SU-DHL-6 (cell line): ENCODE measurements at regions not wholly inside any gene's neighbourhood (a gene's known extent, or its start where the extent isn't known, plus 50 kb on each side); places are given as distances from the start of the nearest gene placed in this dataset.

Source experiments
- H2AFZ ChIP-seq: fragments of 200-600 bp; sonication (generic); 2 replicates; pipeline ENCODE4 v1.6.1; 2014; ENCODE audit warnings: low read depth, mild to moderate bottlenecking, moderate library complexity, mixed read lengths, antibody characterized with exemption, low read length; ENCODE audit not compliant: severe bottlenecking
- H3F3A ChIP-seq: fragments of 200-600 bp; shearing (Covaris generic); 2 replicates; pipeline ENCODE4 v1.6.0; 2016; ENCODE audit warnings: antibody characterized with exemption, mild to moderate bottlenecking; ENCODE audit not compliant: insufficient read depth
- H3K27ac ChIP-seq: fragments of 200-600 bp; sonication (generic); 2 replicates; pipeline ENCODE4 v1.5.1; 2016; ENCODE audit warnings: low read depth, mild to moderate bottlenecking, low read length, moderate library complexity, mixed read lengths
- H3K27me3 ChIP-seq: fragments of 200-600 bp; sonication (generic), shearing (Covaris generic); 2 replicates; pipeline ENCODE4 v1.6.0; 2014; ENCODE audit warnings: mild to moderate bottlenecking, low read length
- H3K36me3 ChIP-seq: fragments of 200-600 bp; sonication (generic); 2 replicates; pipeline ENCODE4 v1.6.1; 2014; ENCODE audit warnings: mild to moderate bottlenecking, low read length, mixed read lengths
- H3K4me2 ChIP-seq: fragments of 300-600, 200-600 bp; shearing (Covaris generic), sonication (generic); 2 replicates; pipeline ENCODE4 v1.6.0; 2014; ENCODE audit warnings: low read length, low read depth, mild to moderate bottlenecking; ENCODE audit not compliant: poor library complexity, severe bottlenecking
- H3K4me3 ChIP-seq: fragments of 200-600 bp; sonication (generic); 2 replicates; pipeline ENCODE4 v1.5.1; 2014; ENCODE audit warnings: antibody characterized with exemption, low read length, mild to moderate bottlenecking, mixed read lengths; ENCODE audit not compliant: insufficient read depth, poor library complexity, severe bottlenecking
- H3K79me2 ChIP-seq: fragments of 200-600 bp; sonication (generic); 2 replicates; pipeline ENCODE4 v1.6.1; 2014; ENCODE audit warnings: mild to moderate bottlenecking, low read length, moderate library complexity; ENCODE audit not compliant: insufficient read depth
- H3K9ac ChIP-seq: fragments of 200-600 bp; sonication (generic); 2 replicates; pipeline ENCODE4 v1.7.0; 2014; ENCODE audit warnings: mild to moderate bottlenecking, low read length
- H3K9me2 ChIP-seq: fragments of 200-600 bp; sonication (generic); replicated peaks from 2 replicates; pipeline ENCODE4 v1.6.1; 2014; ENCODE audit warnings: low read length; ENCODE audit not compliant: insufficient read depth
- H3K9me3 ChIP-seq: fragments of 200-600 bp; sonication (generic); 2 replicates; pipeline ENCODE4 v1.6.1; 2014; ENCODE audit warnings: low read length, mixed read lengths; ENCODE audit not compliant: insufficient read depth
- H4K20me1 ChIP-seq: fragments of 200-600 bp; sonication (generic); 2 replicates; pipeline ENCODE4 v1.6.1; 2014; ENCODE audit warnings: low read depth, mild to moderate bottlenecking, antibody characterized with exemption, low read length, moderate library complexity, mixed read lengths
- EZH2phosphoT487 ChIP-seq: fragments of 200-600 bp; sonication (generic), shearing (Covaris generic); conservative IDR thresholded peaks from 2 replicates; pipeline ENCODE4 v1.6.1; 2018; ENCODE audit warnings: mild to moderate bottlenecking, antibody characterized with exemption, low read length, moderate library complexity, mixed read lengths
- TF ChIP-seq, protein P1 (sequence below): fragments of 200-600 bp; sonication (generic); IDR thresholded peaks from one replicate; pipeline ENCODE4 v1.5.1; 2017; ENCODE audit warnings: antibody characterized with exemption, mild to moderate bottlenecking, low read length, moderate library complexity; ENCODE audit not compliant: insufficient read depth, poor library complexity, severe bottlenecking

DNA sequence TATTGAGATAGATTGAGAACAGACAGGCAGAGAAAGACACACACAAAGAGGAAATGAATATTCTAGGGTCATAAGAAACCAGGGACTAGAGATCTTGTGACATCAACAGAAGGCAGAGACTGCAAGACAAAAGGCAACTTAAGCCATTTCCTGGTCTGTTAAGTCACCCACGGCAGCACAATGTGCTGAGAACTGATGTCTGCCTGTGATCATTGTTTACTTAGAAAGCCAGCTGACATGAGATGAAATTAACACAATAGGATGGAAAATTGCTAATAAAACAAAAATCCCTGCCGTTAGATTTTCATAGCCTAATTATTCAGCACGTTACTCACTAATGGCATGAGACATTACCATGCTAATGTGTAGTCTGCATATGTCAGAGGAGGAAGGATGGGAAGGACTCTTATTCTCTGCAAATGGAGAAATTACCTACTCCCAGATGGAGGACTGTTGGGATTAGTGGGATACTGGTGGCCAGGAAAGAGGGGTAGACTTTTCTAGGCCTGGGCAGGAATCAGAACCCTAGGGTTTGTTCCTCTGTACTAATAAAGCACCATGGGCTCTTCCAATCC lies 191.3 kb upstream of the PODXL start:
- Histone ChIP-seq H3K4me3 (no peak overlapping the region), H2AFZ (no peak overlapping the region), H3K9me2 (no peaks in the 10 kb centered on the region), H4K20me1 (no peaks in the 10 kb centered on the region), H3K36me3 (no peaks in the 10 kb centered on the region), H3K79me2 (no peaks in the 10 kb centered on the region), H3K27ac (no peak overlapping the region), H3K27me3 (no peaks in the 10 kb centered on the region), H3K9me3 (no peaks in the 10 kb centered on the region), H3F3A (no peaks in the 10 kb centered on the region), H3K4me2 (no peak overlapping the region), H3K9ac (no peak overlapping the region)
- TF ChIP-seq, protein P1, sequence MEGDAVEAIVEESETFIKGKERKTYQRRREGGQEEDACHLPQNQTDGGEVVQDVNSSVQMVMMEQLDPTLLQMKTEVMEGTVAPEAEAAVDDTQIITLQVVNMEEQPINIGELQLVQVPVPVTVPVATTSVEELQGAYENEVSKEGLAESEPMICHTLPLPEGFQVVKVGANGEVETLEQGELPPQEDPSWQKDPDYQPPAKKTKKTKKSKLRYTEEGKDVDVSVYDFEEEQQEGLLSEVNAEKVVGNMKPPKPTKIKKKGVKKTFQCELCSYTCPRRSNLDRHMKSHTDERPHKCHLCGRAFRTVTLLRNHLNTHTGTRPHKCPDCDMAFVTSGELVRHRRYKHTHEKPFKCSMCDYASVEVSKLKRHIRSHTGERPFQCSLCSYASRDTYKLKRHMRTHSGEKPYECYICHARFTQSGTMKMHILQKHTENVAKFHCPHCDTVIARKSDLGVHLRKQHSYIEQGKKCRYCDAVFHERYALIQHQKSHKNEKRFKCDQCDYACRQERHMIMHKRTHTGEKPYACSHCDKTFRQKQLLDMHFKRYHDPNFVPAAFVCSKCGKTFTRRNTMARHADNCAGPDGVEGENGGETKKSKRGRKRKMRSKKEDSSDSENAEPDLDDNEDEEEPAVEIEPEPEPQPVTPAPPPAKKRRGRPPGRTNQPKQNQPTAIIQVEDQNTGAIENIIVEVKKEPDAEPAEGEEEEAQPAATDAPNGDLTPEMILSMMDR: no peak
- no peak for TF ChIP-seq EZH2phosphoT487

DNA sequence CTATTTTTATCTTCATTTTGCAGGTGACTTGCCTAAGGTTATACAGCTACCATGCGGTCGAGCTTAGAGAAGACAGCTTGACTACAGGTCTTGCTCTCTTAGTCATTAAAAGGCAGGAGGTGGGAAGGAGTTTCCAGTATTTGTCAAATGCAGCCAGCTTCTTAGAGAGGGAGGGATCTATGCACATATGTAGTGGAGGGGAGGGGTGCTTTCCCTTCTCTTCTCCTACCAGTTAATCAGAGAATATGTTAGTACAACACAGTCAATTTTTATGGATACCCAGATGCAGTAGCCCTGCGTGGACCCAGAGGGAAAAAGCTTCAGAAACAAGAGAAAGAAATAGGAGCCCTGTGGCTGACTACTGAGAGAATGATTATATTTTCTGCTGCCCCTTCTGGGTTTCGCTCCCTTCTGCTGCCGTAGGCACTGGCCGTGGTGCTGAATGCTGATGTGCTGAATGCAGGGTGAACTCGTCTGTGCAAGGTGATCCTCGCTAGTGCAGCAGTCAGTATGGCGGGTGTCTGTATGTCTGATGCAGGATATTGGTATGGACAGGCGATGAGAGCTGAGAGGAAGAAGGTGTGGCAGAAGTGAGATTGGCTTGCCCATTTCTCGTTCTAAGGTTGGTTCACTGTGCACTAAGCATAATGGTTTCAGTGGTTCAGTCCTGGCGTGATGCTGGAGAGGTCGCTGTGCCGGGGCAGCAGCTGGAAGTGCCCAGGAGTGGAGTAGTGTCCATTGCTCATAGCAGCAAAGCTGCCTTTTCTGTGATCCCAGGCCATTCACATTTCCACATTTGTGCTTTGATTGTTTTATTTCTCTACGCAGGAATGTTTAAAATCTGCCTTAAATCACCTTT lies 189.2 kb upstream of the PODXL start:
- Histone ChIP-seq H3K27ac (no peak overlapping the region), H3K36me3 (no peaks in the 10 kb centered on the region), H3K4me3 (no peak overlapping the region), H3K9ac (no peak overlapping the region), H3F3A (no peaks in the 10 kb centered on the region), H3K27me3 (no peaks in the 10 kb centered on the region), H2AFZ (no peak overlapping the region), H3K9me3 (no peaks in the 10 kb centered on the region), H3K9me2 (no peaks in the 10 kb centered on the region), H3K4me2 (no peak overlapping the region), H3K79me2 (no peaks in the 10 kb centered on the region), H4K20me1 (no peaks in the 10 kb centered on the region)
- TF ChIP-seq, protein P1: no peak
- no peak for TF ChIP-seq EZH2phosphoT487

DNA sequence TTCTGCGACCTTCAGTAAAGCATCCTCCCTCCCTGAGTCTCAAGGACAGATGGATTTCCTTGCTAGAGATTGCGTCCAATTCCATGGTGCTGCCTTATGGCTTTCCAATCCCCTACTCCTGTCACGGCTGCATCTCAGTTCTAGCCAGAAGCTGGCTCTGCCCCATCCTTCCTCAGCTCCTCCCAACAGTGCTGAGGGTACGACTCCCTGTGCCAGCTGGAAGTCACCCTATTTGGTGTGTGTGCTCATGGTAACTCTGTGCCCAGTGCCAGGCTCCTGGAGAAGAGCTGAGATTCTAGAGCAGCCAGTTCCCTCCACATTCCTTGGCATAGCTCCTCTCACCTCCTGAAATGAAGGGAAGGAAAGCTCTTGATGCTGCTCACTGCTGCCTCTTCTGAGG lies 185.0 kb upstream of the PODXL start:
- Histone ChIP-seq H3K79me2 (no peaks in the 10 kb centered on the region), H2AFZ (no peak overlapping the region), H3K4me2 (no peak overlapping the region), H3K4me3 (no peak overlapping the region), H3K27me3 (no peaks in the 10 kb centered on the region), H3K9ac (no peak overlapping the region), H3K36me3 (no peaks in the 10 kb centered on the region), H3K27ac (no peak overlapping the region), H3K9me3 (no peaks in the 10 kb centered on the region), H4K20me1 (no peaks in the 10 kb centered on the region), H3F3A (no peaks in the 10 kb centered on the region), H3K9me2 (no peaks in the 10 kb centered on the region)
- TF ChIP-seq EZH2phosphoT487: no peak
- TF ChIP-seq, protein P1: no peak
